Endothelial cell of umbilical vein (primary cell): ENCODE measurements at regions not wholly inside any gene's neighbourhood (a gene's known extent, or its start where the extent isn't known, plus 50 kb on each side); places are given as distances from the start of the nearest gene placed in this dataset.

Experiments
- BruUV-seq: library from RNA; stranded (reverse); fragments of 400-500 nt; replicated peaks from 2 replicates; lab custom pipeline; 2021; lab: Mats Ljungman, UMichigan
- CTCF ChIA-PET: fragments of 300-600, 350-600 bp; sonication (Branson Sonifier 250); formaldehyde crosslinking; loops from one replicate; lab custom pipeline; 2021; ENCODE audit warnings: antibody characterized with exemption, inconsistent platforms; lab: Charles Lee
- POLR2A ChIA-PET: fragments of 300-600, 350-600 bp; sonication (Branson Sonifier 250); formaldehyde crosslinking; loops from one replicate; lab custom pipeline; 2021; ENCODE audit warnings: antibody characterized with exemption, inconsistent platforms; lab: Charles Lee
- DNase-seq: peaks from one replicate; pipeline ENCODE4 v3.0.0-alpha.2; 2011; ENCODE audit warnings: low read depth, low spot score
- FAIRE-seq: peaks from 2 replicates; lab custom pipeline; 2011; peaks lifted over from hg19 to GRCh38; lab: Jason Lieb, UNC
- H2AFZ ChIP-seq: 2 replicates; pipeline ENCODE4 v1.6.0; 2012; ENCODE audit warnings: low read depth, low read length, control low read depth, inconsistent platforms
- H3K27ac ChIP-seq: 2 replicates; pipeline ENCODE4 v1.5.1; 2011; ENCODE audit warnings: low read depth, mild to moderate bottlenecking, control low read depth, low read length, moderate library complexity; ENCODE audit not compliant: insufficient read depth
- H3K27me3 ChIP-seq, 2 experiments: 2 replicates each; pipeline versions ENCODE4 v1.6.0 to v1.6.1; 2011; ENCODE audit warnings: low read length in 2 of 2, mixed read lengths in 1 of 2; ENCODE audit not compliant: control insufficient read depth in 2 of 2, insufficient read depth in 2 of 2
- H3K36me3 ChIP-seq, 2 experiments: 2 replicates in 1 of 2; 3 replicates in 1 of 2; pipeline ENCODE4 v1.5.1; 2011; ENCODE audit warnings: low read length in 2 of 2, mild to moderate bottlenecking in 1 of 2, moderate library complexity in 1 of 2; ENCODE audit not compliant: control insufficient read depth in 2 of 2, insufficient read depth in 2 of 2; ENCODE audit errors: extremely low read depth in 1 of 2
- H3K4me1 ChIP-seq: 3 replicates; pipeline ENCODE4 v1.5.1; 2011; ENCODE audit warnings: mild to moderate bottlenecking, low read length; ENCODE audit not compliant: control insufficient read depth, insufficient read depth; ENCODE audit errors: extremely low read depth
- H3K4me2 ChIP-seq: 2 replicates; pipeline ENCODE4 v1.6.1; 2011; ENCODE audit warnings: low read length, control low read depth, mixed read lengths; ENCODE audit not compliant: insufficient read depth
- H3K4me3 ChIP-seq, 3 experiments: fragments of 200-600 bp in 1 of 3; sonication (generic), shearing (Covaris generic) in 1 of 3; replicated peaks in 1 of 3; 2 replicates each; pipeline ENCODE4 v1.5.1; 2011 to 2016; ENCODE audit warnings: control low read depth in 3 of 3, low read length in 3 of 3, mild to moderate bottlenecking in 2 of 3, inconsistent platforms in 1 of 3, low read depth in 1 of 3, moderate library complexity in 1 of 3; ENCODE audit not compliant: insufficient read depth in 1 of 3
- H3K79me2 ChIP-seq: 2 replicates; pipeline ENCODE4 v1.6.0; 2012; ENCODE audit warnings: low read length, inconsistent platforms; ENCODE audit not compliant: control insufficient read depth, insufficient read depth
- H3K9ac ChIP-seq: replicated peaks from 2 replicates; pipeline ENCODE3; 2011; ENCODE audit warnings: low read length, control low read depth; ENCODE audit not compliant: insufficient read depth; ENCODE audit errors: extremely low read depth
- H3K9me1 ChIP-seq: replicated peaks from 3 replicates; pipeline ENCODE4 v1.6.0; 2011; ENCODE audit warnings: mild to moderate bottlenecking, low read length; ENCODE audit not compliant: control insufficient read depth, insufficient read depth; ENCODE audit errors: extremely low read depth
- H3K9me3 ChIP-seq: replicated peaks from 2 replicates; pipeline ENCODE4 v1.5.1; 2012; ENCODE audit warnings: low read length, inconsistent platforms; ENCODE audit not compliant: control insufficient read depth, insufficient read depth
- H4K20me1 ChIP-seq: replicated peaks from 2 replicates; pipeline ENCODE3; 2011; ENCODE audit warnings: mild to moderate bottlenecking, low read length; ENCODE audit not compliant: control insufficient read depth, insufficient read depth; ENCODE audit errors: extremely low read depth
- MYC ChIP-seq: IDR thresholded peaks from one replicate; pipeline ENCODE4 v1.6.1; 2011; ENCODE audit warnings: mild to moderate bottlenecking, low read depth, low read length
- POLR2A ChIP-seq: IDR thresholded peaks from 2 replicates; pipeline ENCODE4 v1.6.1; 2012; ENCODE audit warnings: low read depth, mild to moderate bottlenecking, control low read depth, low read length
- POLR2AphosphoS5 ChIP-seq: IDR thresholded peaks from 2 replicates; pipeline ENCODE4 v1.6.1; 2012; ENCODE audit warnings: low read depth, mild to moderate bottlenecking, control low read depth, low read length, moderate library complexity; ENCODE audit not compliant: insufficient read depth
- dilution Hi-C: fragments of 300-500 bp; cut with MboI; formaldehyde crosslinking; loops from one replicate; pipeline ENCODE4 v1.15.0; 2019; ENCODE audit warnings: low sequenced_read_pairs; ENCODE audit not compliant: extremely low pct_ligation_motif_present
- intact Hi-C: fragments of 100-400 bp; cut with micrococcal nuclease; formaldehyde crosslinking; loops from one replicate; pipeline ENCODE4 v1.10.0; 2022
- TF ChIP-seq, protein P1 (sequence below): IDR thresholded peaks from 2 replicates; pipeline ENCODE4 v1.6.1; 2011; ENCODE audit not compliant: insufficient read depth, insufficient read length
- TF ChIP-seq, protein P2 (sequence below), 2 donors: IDR thresholded peaks; 1 replicate in 1 of 2; 2 replicates in 1 of 2; pipeline ENCODE4 v1.5.1; 2011; ENCODE audit warnings: low read length in 2 of 2, mild to moderate bottlenecking in 2 of 2, moderate library complexity in 2 of 2, control low read depth in 1 of 2, inconsistent platforms in 1 of 2, low read depth in 1 of 2; ENCODE audit not compliant: insufficient read depth in 1 of 2; ENCODE audit errors: extremely low read depth in 1 of 2

DNA sequence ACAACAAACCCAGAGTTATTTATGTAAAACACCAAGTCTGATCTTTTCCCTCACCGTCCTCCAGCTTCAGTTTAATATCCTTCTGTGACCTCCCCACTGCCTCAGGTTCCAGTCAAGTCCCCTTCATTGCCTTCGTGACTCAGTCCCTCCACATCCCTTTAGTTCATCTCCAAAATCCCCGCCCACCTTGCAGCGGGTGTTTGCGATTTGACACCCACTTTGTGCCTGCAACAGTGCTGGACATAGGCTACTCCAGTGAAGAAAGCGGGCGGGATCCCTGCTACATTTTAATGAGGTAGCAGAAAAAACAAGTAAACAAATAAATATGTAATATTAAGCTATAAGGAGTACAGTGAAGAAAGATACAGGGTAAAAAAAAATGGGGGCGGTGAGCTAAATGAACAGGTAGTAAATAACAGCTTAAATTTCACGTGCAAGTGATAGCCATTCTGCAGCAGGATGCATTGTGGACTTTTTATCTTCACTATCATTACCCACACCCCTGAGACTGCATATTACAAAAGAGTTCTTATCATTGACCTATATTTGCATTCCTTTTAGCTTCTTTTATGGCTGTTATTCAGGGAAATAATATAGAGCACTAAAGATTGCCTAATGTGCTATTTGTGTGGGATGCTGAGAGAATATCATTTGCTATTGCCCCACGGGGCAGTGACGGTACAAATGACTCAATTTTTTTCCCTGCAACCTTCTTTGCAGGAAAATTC is 222.8 kb upstream of the NUDT4 start:
- ChIA-PET CTCF (interaction anchor here (1.3 to 1.7 kb wide), 3 partner anchors 11 to 16 kb away, joined by 3 to 5 read pairs (median 3); no protein-coding TSS in a partner anchor), POLR2A (no interaction called here)
- intact Hi-C loops, result no loop called here
- BruUV-seq, result no TSS peak
- no peaks in the 10 kb centered on the region for H3K9me1 ChIP-seq
- TF ChIP-seq MYC (no peak), POLR2A (no peak), POLR2AphosphoS5 (no peak)
- TF ChIP-seq, protein P1, sequence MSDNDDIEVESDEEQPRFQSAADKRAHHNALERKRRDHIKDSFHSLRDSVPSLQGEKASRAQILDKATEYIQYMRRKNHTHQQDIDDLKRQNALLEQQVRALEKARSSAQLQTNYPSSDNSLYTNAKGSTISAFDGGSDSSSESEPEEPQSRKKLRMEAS, result no peak
- TF ChIP-seq, protein P2, sequence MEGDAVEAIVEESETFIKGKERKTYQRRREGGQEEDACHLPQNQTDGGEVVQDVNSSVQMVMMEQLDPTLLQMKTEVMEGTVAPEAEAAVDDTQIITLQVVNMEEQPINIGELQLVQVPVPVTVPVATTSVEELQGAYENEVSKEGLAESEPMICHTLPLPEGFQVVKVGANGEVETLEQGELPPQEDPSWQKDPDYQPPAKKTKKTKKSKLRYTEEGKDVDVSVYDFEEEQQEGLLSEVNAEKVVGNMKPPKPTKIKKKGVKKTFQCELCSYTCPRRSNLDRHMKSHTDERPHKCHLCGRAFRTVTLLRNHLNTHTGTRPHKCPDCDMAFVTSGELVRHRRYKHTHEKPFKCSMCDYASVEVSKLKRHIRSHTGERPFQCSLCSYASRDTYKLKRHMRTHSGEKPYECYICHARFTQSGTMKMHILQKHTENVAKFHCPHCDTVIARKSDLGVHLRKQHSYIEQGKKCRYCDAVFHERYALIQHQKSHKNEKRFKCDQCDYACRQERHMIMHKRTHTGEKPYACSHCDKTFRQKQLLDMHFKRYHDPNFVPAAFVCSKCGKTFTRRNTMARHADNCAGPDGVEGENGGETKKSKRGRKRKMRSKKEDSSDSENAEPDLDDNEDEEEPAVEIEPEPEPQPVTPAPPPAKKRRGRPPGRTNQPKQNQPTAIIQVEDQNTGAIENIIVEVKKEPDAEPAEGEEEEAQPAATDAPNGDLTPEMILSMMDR (IDR thresholded peaks at IDR 0.05; ENCODE audit: extremely low read depth in 1 of 2, insufficient read depth in 1 of 2, low read depth in 1 of 2, low read length in 2 of 2), result no peak
- H3K4me2 ChIP-seq, result no peak overlapping the region
- no peak overlapping the region for H3K27ac ChIP-seq
- DNase-seq, result no peak
- no peak overlapping the region for H2AFZ ChIP-seq
- no peaks in the 10 kb centered on the region for H3K36me3 ChIP-seq
- dilution Hi-C loops, result no loop called here
- no peaks in the 10 kb centered on the region for H4K20me1 ChIP-seq
- no peak for FAIRE-seq
- no peak overlapping the region for H3K4me3 ChIP-seq
- H3K4me1 ChIP-seq, result no peaks in the 10 kb centered on the region
- H3K9ac ChIP-seq, result no peak overlapping the region
- H3K9me3 ChIP-seq, result no peaks in the 10 kb centered on the region
- H3K27me3 ChIP-seq, result no peaks in the 10 kb centered on the region
- H3K79me2 ChIP-seq, result no peaks in the 10 kb centered on the region
